Stimulated activated naive CD4-positive, alpha-beta T cell treated with Interleukin-2 at 50 U/mL for 16 hours (primary cell): ENCODE measurements at regions not wholly inside any gene's neighbourhood (a gene's known extent, or its start where the extent isn't known, plus 50 kb on each side); places are given as distances from the start of the nearest gene placed in this dataset.

Experiments
- DNase-seq: peaks from one replicate; lab custom pipeline; 2025; lab: John Stamatoyannopoulos, UW

DNA sequence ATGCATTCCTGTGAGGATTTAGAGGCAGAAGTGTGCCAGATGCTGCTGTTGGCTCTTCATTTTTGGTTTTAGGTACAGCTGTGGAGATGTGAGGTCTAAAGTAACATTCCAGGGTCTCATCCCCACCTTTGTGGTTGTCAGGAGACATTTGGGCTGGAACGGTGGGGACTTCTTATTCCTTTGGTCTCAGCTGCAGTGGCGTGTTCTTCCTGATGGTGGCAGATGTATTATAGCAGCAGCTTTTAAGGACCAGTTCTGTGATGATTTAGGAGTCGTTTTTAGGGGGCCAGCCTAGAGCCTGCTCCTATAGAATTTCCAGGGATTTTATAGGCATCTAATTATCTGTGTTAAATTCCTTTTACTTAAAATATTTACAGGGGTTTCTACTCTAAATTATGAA is 221.0 kb upstream of the EOMES start:
- DNase-seq, result no peak

DNA sequence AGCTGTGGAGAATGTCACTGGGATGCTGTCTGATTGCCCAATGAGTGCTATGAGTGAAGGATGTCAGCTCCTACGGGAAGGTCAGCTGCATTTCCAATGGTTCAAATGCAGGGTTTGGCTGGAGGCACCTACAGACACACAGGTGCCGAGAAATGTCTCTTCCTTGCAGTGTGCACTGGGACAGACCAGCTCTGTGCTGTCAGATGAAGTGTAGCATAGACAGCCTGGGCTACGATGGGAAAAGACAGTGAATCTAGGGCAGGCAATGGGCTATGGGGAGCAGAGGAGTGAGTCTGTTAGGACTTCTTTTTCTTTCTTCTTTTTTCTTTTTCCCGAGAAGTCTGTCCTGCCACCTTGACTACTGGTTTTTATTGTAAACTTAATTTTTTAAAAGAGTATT is 223.1 kb upstream of the EOMES start:
- DNase-seq, result no peak

GRCh38 chr3:27960133-27960532 is 238.0 kb upstream of the EOMES start:
- no peak for DNase-seq

GRCh38 chr3:27963519-27963918 is 241.4 kb upstream of the EOMES start:
- DNase-seq, result peak; percentile 3

DNA sequence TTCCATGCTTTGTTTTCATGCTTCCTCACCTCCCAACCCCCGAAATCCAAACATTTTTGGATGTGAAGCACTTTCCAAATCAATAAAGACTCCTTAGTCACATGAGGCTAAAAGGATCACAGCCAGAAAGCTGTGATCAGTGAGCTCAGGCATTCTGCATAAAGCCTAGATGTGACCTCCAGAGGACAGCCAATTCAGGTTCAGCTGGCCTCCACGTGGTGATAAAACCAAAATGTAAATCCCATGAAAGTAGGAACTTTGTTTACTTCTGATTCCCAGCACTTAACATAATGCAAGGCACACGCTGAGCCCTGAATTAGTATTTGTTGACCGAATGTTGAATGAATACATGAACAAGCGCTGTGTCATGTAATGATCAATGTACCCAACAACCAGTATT is 249.5 kb upstream of the EOMES start:
- DNase-seq, result no peak

DNA sequence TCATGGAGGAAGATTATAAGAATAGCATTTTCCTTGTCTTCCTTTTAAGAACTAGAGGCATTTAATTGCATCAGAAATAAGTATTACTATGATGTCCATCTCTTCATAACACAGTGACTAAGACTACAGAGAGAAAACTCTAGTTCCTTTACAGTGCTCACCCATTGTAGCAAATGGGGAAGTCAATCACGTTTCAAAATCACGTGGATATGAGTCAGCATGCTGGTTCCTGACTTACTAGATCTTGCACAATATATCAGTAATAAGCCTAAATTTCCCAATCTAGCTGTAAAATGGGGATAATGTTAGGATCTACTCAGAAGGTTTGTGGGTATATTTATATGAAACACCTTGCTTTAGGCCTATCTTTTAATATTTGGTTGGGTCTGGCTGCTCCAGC is 254.8 kb upstream of the EOMES start:
- no peak for DNase-seq

- DNase-seq, result no peak
Measured at GRCh38 chr3:27978440-27978839, 256.3 kb upstream of the EOMES start.

DNA sequence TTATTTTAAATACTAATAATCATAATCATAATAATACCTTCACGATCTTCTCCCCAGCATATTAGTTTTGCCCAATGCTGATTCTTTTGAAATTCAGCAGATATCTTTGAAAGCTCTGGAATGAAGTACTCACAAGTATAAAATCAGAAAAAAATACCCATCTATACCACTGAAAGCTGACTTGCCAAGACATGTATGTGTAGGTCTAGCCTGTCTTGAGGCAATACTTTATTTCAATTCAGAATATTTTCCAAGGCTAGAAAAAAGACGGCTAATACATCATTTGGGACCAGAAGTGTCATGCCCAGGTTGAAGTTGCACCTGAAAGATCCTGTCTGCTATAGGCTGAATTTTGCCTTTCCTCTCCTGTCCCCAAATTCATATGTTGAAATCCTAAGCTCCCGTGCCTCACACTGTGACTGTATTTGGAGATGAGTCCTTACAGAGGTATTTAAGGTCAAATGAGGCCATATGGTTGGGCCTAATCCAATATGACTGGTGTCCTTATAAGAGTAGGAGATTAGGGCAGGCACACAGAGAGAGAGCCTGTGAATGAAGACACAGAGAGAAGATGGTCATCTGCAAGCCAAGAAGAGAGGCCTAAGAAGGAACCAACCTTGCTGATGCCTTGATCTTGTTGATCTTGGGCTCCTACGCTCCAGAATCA is 255.9 kb upstream of the CMC1 start:
- DNase-seq, result no peak

DNA sequence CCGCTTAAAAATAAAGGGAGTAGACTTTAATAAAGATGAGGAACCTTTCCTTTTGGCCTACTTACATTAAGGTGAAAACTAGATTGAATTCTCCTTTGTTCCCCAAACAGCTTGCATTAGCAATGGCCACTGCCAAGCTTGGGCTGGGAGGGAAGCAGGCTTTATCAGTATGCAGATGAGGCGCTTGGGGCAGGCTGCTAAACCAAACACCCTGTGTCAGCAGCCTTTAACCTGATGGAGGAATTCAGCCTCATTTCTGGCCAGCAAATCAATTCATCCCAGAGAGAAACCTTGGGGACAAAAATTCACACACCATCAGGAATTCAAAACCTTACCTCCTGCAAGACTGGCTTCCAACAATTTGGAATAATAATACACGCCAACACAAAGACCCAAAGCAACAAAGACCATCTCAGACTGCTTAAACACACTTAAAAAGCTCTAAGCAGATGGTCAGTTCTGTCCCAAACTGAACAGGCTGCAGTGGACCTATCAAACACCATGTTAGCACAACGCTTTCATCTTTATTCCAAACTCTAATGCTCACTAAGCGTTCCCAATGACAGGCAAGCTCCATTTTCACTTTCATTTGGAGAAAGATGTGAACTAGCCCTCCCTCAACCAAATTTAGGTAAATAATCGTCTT is 255.1 kb upstream of the CMC1 start:
- no peak for DNase-seq

DNA sequence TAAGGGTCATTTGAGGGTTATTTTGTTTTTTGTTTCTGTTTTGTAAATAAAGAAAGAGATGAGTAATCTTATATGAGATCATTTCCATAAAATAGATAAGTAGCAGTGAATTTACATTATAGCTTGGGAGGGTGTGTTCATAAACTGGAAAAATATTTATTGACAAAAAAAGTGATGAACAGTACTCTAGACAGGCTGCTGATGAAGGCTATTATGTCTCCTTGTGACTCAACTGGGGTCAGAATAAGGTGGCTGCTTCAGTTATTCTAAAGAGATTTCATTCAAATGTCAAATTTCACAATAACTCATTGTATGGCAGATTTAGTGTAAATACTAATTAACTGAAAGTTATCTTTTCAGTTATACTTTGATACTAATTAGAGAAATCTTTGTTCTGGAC is 251.1 kb upstream of the CMC1 start:
- DNase-seq, result no peak

DNA sequence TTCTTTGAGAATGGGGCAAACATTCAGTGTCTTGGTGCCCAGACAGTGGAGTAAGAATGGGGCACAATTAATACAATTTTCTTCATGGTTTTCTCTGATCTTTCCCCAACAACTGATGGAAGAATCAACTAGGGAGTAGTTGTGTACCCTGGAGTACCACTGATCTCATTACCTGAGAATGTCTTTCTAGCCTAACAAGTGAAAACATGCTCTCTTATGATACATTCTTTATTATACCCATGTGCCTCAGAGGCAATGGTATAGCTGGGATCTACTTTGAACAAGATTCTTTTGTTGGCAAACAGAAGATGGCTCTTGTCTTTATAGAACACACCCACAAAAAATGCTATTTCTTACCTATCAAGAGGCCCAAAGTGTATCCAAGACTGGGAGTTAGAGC is 250.6 kb upstream of the CMC1 start:
- DNase-seq, result no peak

DNA sequence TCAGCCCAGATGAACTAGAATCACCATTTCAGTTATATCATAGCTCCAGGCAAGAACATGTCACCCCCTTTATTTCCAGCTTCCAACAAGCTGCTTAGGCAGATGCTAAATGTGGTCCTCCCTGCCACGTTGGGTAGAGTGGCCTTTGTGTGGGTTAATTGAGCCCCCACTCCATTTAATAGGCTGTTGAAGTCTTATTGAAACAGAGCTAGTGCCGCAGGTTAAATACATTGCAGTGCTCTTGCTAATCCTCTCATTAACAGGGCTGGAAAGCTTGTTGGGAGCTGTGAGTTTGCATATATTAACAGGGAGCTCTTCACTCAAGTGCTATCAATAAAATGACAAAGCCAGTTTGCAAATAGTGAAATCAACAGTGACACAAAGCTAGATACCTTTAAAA is 248.4 kb upstream of the CMC1 start:
- DNase-seq, result no peak

GRCh38 chr3:28000608-28001007 is 240.8 kb upstream of the CMC1 start:
- no peak for DNase-seq

GRCh38 chr3:28008235-28008634 is 233.2 kb upstream of the CMC1 start:
- no peak for DNase-seq

DNA sequence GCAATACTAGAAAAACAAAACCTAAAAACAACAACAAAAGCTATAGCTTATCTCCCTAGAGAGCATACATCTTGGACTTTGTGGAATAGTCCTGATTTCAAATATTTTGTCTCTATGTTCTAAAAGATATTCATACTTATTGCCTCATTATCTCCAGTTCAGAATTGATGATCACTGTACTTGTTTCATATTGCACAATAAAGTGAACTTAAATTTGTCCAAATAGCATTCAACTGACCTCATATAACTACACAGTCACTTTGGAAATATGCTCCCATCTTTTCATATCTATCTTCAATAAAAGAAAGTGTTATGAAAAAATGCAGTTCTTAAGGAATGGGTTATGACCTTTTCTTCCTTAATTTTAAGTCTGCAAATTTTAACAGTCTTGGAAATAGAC is 228.6 kb upstream of the CMC1 start:
- DNase-seq, result no peak

DNA sequence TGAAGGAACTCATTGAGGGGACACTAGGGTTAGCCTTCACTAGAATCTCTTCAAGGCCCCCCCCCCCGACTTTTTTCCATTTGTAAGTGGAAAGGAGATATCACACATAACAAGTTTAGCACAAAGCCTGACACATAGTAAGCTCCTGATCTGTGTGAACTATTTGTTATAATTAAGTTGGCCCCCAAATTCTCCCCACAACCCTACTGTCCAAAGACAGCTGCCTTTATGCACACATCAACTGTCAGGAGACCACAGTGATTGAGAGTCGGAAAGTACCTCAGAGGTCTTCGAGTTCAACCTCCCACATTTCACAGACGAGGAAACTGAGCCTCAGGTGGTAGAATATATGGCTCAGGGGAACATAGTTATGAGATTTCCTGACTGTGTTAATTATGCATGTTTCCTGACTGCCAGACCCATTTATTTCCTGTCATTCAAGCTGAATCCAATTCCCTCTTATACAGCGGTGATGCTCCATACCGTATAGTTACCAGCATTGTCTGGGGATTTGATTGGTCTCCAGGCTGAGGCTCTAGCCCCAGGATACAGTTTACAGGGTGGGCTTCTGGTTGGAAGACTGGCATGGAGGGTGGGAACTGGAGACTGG is 227.4 kb upstream of the CMC1 start:
- DNase-seq, result no peak

DNA sequence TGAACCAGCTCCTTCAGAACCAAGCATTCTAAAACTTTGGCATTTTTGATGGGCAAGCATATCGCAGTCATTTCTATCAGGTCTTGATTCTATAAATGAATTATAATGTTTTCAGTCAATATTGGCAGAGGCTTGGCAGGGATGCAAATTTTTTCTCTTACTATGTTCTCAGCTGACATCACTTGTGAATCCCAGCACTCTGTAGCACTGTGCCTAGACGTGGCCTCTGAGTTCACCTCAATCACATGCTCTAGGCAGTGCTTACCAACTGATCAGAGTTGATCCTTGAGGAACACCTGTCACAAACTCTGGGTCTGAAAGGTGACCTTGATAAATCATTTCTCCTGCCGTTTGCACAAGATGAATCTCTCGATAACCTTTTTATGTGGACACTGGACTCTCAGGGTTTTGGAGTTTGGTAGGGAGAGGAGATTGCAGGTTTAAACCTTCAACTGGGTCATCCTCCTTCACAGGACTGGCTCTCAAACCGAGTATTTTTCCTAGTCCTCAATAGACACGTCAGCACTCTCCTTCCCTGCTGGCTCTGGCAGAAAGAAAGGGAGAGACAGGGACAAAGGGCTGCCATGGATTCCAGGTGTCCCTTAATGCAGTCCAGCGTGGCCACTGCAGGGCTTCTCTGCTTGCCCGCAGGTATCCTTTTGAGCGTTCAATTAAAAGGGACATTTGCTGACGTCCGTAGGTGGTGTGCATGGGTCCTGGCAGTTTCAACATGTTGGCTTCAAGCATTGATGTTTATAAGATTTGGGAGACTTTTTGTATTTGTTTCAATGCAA is 222.3 kb upstream of the CMC1 start:
- no peak for DNase-seq

GRCh38 chr3:28019740-28020139 is 221.7 kb upstream of the CMC1 start:
- no peak for DNase-seq

GRCh38 chr3:28022916-28023315 is 218.5 kb upstream of the CMC1 start:
- no peak for DNase-seq

DNA sequence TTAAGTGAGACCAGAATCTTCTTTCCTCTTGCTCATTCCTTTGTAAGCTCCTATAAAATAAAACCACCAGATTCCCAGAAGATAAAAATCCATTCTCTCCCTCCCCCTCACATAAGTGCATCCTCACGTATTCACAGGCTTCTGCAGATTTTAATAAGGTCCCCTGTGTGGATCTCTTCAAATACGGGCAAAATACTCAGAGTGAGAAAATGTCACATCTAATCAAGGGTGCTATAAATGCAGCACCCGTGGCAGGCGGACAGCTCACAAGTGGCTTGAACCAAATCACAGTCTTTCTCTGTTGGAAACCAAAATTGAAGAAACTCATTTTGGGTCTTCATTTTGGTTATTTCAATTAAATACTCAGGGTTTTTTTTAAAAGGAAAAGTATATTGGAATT is 212.9 kb upstream of the CMC1 start:
- no peak for DNase-seq

DNA sequence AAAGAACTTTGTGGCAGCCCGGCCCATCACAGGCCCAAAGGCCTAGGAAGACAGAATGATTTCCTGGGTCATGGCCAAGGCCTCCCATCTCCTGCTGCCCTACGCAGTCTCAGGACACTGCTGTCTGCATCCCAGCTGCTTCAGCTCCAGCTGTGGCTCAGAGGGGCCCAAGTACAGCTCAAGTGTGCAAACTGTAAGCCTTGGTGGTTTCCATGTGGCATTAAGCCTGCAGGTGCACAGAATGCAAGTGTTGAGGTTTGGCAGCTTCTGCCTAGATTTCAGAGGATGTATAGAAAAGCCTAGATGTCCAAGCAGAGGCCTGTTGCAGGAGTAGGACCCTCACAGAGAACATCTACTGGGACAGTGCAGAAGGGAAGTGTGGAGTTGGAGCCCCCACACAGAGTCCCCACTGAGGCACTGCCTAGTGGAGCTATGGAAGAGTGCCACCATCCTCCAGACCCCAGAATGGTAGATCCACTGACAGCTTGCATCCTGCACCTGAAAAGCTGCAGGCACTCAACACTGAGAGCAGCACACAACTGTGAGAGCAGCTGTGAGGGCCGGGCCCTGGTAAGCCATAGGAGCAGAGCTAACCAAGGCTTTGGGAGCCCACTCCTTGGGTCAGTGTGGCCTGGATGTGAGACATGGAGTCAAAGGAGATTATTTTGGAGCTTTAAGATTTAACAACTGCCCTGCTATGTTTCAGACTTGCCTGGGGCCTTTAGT is 208.2 kb upstream of the CMC1 start:
- DNase-seq, result no peak
